ENCODE measurements at regions not wholly inside any gene's neighbourhood (a gene's known extent, or its start where the extent isn't known, plus 50 kb on each side); places are given as distances from the start of the nearest gene placed in this dataset.

DNA sequence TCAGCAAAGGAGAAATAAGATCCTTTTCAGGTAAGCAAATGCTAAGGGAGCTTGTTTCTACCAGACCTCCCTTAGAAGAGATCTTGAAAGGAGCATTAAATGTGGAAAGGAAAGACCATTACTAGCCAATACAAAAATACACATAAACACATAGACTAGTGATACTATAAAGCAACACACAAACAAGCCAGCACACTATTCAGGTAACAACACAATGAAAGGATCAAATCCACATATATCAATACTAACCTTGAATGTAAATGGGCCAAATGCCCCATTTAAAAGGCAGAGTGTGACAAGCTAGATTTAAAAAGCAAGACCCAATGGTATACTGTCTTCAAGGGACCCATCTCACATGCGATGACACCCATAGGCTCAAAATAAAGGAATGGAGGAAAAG is 317.6 kb downstream of the TBL1XR1 start:
- Histone ChIP-seq H3K27ac (replicated peaks) (no peak overlapping the region), H3K4me3 (replicated peaks; ENCODE audit: insufficient read depth, low read length) (no peak overlapping the region), H3K27me3 (ENCODE audit: insufficient read depth, poor library complexity, severe bottlenecking) (no peaks in the 10 kb centered on the region)
- TF ChIP-seq POLR2AphosphoS5 (IDR thresholded peaks at IDR 0.05; ENCODE audit: low read depth), result no peak
- TF ChIP-seq CTCF (IDR thresholded peaks at IDR 0.05; ENCODE audit: insufficient read depth, low read length), result no peak
- TF ChIP-seq REST (IDR thresholded peaks at IDR 0.05; ENCODE audit: insufficient replicate concordance, low read depth), result no peak
- no peak for TF ChIP-seq GABPA (IDR thresholded peaks at IDR 0.05; ENCODE audit: low read depth)
- TF ChIP-seq SPI1 (IDR thresholded peaks at IDR 0.05; ENCODE audit: borderline replicate concordance, low read depth), result no peak
- DNase-seq (ENCODE audit: low read depth in 1 of 2, low spot score in 1 of 2), result no peak

DNA sequence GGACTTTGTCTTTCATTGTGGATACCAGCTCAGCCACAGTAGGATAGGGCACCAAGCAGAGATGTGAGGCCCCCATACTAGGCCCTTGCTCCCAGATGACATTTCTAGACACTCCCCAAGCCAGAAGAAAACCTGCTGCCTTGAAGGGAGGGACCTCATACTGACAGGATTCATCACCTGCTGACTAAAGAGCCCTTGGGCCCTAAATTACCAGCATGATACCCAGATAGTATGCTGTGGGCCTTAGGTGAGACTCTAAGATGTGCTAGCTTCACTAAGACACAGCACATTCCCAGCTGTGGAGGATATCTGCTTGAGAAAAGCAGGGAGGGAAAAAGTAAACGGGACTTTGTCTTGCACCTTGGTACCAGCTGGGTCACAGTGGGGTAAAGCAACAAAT is 324.0 kb downstream of the TBL1XR1 start:
- no peak for DNase-seq (ENCODE audit: low read depth in 1 of 2, low spot score in 1 of 2)
- H3K4me3 ChIP-seq (replicated peaks; ENCODE audit: insufficient read depth, low read length), result no peak overlapping the region
- TF ChIP-seq CTCF (IDR thresholded peaks at IDR 0.05; ENCODE audit: insufficient read depth, low read length), result no peak
- no peak for TF ChIP-seq REST (IDR thresholded peaks at IDR 0.05; ENCODE audit: insufficient replicate concordance, low read depth)
- no peak for TF ChIP-seq POLR2AphosphoS5 (IDR thresholded peaks at IDR 0.05; ENCODE audit: low read depth)
- TF ChIP-seq SPI1 (IDR thresholded peaks at IDR 0.05; ENCODE audit: borderline replicate concordance, low read depth), result no peak
- TF ChIP-seq GABPA (IDR thresholded peaks at IDR 0.05; ENCODE audit: low read depth), result no peak
- no peaks in the 10 kb centered on the region for H3K27me3 ChIP-seq (ENCODE audit: insufficient read depth, poor library complexity, severe bottlenecking)
- no peak overlapping the region for H3K27ac ChIP-seq (replicated peaks)

- H3K27me3 ChIP-seq (ENCODE audit: insufficient read depth, poor library complexity, severe bottlenecking), result no peaks in the 10 kb centered on the region
- TF ChIP-seq SPI1 (IDR thresholded peaks at IDR 0.05; ENCODE audit: borderline replicate concordance, low read depth), result no peak
- peak; percentile 73 for TF ChIP-seq CTCF (IDR thresholded peaks at IDR 0.05; ENCODE audit: insufficient read depth, low read length)
- no peak overlapping the region for H3K4me3 ChIP-seq (replicated peaks; ENCODE audit: insufficient read depth, low read length)
- H3K27ac ChIP-seq (replicated peaks), result no peak overlapping the region
- peak; percentile 5 to 44 for DNase-seq (ENCODE audit: low read depth in 1 of 2, low spot score in 1 of 2)
These were observed 324.5 kb downstream of the TBL1XR1 start for GRCh38 chr3:176872771-176873209.

GRCh38 chr3:176870451-176870850 is 326.8 kb downstream of the TBL1XR1 start:
- DNase-seq (ENCODE audit: low read depth in 1 of 2, low spot score in 1 of 2), result no peak
- Histone ChIP-seq H3K27ac (replicated peaks) (no peak overlapping the region), H3K4me3 (replicated peaks; ENCODE audit: insufficient read depth, low read length) (no peak overlapping the region), H3K27me3 (ENCODE audit: insufficient read depth, poor library complexity, severe bottlenecking) (no peaks in the 10 kb centered on the region)
- TF ChIP-seq REST (IDR thresholded peaks at IDR 0.05; ENCODE audit: insufficient replicate concordance, low read depth) (no peak), POLR2AphosphoS5 (IDR thresholded peaks at IDR 0.05; ENCODE audit: low read depth) (no peak), SPI1 (IDR thresholded peaks at IDR 0.05; ENCODE audit: borderline replicate concordance, low read depth) (no peak), CTCF (IDR thresholded peaks at IDR 0.05; ENCODE audit: insufficient read depth, low read length) (no peak), GABPA (IDR thresholded peaks at IDR 0.05; ENCODE audit: low read depth) (no peak)
